H1 (cell line): ENCODE measurements at regions not wholly inside any gene's neighbourhood (a gene's known extent, or its start where the extent isn't known, plus 50 kb on each side); places are given as distances from the start of the nearest gene placed in this dataset.

Source experiments
- CTCF ChIA-PET: fragments of 300-600 bp; sonication (Branson Sonifier 250); formaldehyde crosslinking; loops from one replicate; lab custom pipeline; 2021; ENCODE audit not compliant: partially characterized antibody; lab: Charles Lee
- POLR2A ChIA-PET: fragments of 300-600 bp; sonication (Branson Sonifier 250); formaldehyde crosslinking; loops from one replicate; lab custom pipeline; 2021; ENCODE audit warnings: inconsistent platforms; ENCODE audit not compliant: partially characterized antibody; lab: Charles Lee
- DNase-seq, 2 experiments: peaks; one replicate each; pipeline versions ENCODE4 v3.0.0 to v3.0.0-alpha.2; 2010 to 2022; ENCODE audit warnings: low spot score in 2 of 2, low read depth in 1 of 2, mixed read lengths in 1 of 2
- FAIRE-seq: peaks from 2 replicates; lab custom pipeline; 2011; peaks lifted over from hg19 to GRCh38; lab: Jason Lieb, UNC
- H2AFZ ChIP-seq: 2 replicates; pipeline ENCODE4 v1.8.1; 2012; ENCODE audit warnings: low read length, inconsistent platforms
- H2AK5ac ChIP-seq: 2 replicates; pipeline ENCODE4 v1.6.1; 2013; ENCODE audit warnings: low read depth, low read length
- H2BK120ac ChIP-seq: replicated peaks from 2 replicates; pipeline ENCODE3; 2013; ENCODE audit warnings: low read depth, low read length, inconsistent platforms
- H2BK12ac ChIP-seq: 2 replicates; pipeline ENCODE4 v1.6.1; 2013; ENCODE audit warnings: low read depth, low read length
- H2BK15ac ChIP-seq: 2 replicates; pipeline ENCODE4 v1.6.1; 2013; ENCODE audit warnings: low read length
- H2BK20ac ChIP-seq: 2 replicates; pipeline ENCODE4 v1.6.1; 2013; ENCODE audit warnings: low read length
- H2BK5ac ChIP-seq: 2 replicates; pipeline ENCODE4 v1.6.1; 2013; ENCODE audit warnings: low read depth, low read length
- H3K14ac ChIP-seq: 2 replicates; pipeline ENCODE4 v1.6.1; 2013; ENCODE audit warnings: inconsistent platforms; ENCODE audit not compliant: insufficient read length
- H3K18ac ChIP-seq: 2 replicates; pipeline ENCODE4 v1.6.1; 2013; ENCODE audit warnings: low read length; ENCODE audit errors: extremely low read depth
- H3K23ac ChIP-seq: 2 replicates; pipeline ENCODE4 v1.6.1; 2013; ENCODE audit warnings: inconsistent platforms; ENCODE audit not compliant: insufficient read length
- H3K23me2 ChIP-seq: 2 replicates; pipeline ENCODE4 v1.6.1; 2013; ENCODE audit warnings: low read depth, low read length
- H3K27ac ChIP-seq: 2 replicates; pipeline ENCODE4 v1.6.1; 2011; ENCODE audit warnings: low read depth, low read length, inconsistent platforms
- H3K27me3 ChIP-seq, 4 experiments: replicated peaks in 1 of 4; 1 replicate in 1 of 4; 2 replicates in 3 of 4; pipeline versions ENCODE4 v1.6.1 to v1.8.1; 2011 to 2013; ENCODE audit warnings: low read length in 3 of 4, mild to moderate bottlenecking in 3 of 4, inconsistent platforms in 2 of 4, mixed read lengths in 2 of 4, moderate library complexity in 1 of 4; ENCODE audit not compliant: control insufficient read depth in 3 of 4, insufficient read depth in 3 of 4; ENCODE audit errors: extremely low read depth in 1 of 4
- H3K36me3 ChIP-seq, 4 experiments: 2 replicates each; pipeline versions ENCODE4 v1.6.1 to v1.8.1; 2011 to 2013; ENCODE audit warnings: mild to moderate bottlenecking in 4 of 4, low read length in 3 of 4, moderate library complexity in 2 of 4, control low read depth in 1 of 4, inconsistent platforms in 1 of 4; ENCODE audit not compliant: insufficient read depth in 4 of 4, control insufficient read depth in 2 of 4
- H3K4ac ChIP-seq: replicated peaks from 2 replicates; pipeline ENCODE3; 2013; ENCODE audit warnings: low read length, low read depth, mixed read lengths, inconsistent platforms; ENCODE audit not compliant: insufficient read length
- H3K4me1 ChIP-seq, 4 experiments: replicated peaks in 1 of 4; 1 replicate in 1 of 4; 2 replicates in 3 of 4; pipeline versions ENCODE4 v1.6.1 to v1.8.1; 2011 to 2013; ENCODE audit warnings: low read length in 3 of 4, inconsistent platforms in 2 of 4, mixed read lengths in 1 of 4; ENCODE audit not compliant: insufficient read depth in 4 of 4, control insufficient read depth in 3 of 4
- H3K4me2 ChIP-seq, 2 experiments: 2 replicates each; pipeline versions ENCODE4 v1.6.1 to v1.8.1; 2011 to 2013; ENCODE audit warnings: low read depth in 2 of 2, low read length in 2 of 2, control low read depth in 1 of 2, inconsistent platforms in 1 of 2, mild to moderate bottlenecking in 1 of 2; ENCODE audit not compliant: insufficient read depth in 1 of 2
- H3K4me3 ChIP-seq, 4 experiments: fragments of 200-600, 300-600 bp in 1 of 4; sonication (generic), shearing (Covaris generic), sonication (Bioruptor Twin) in 1 of 4; 2 replicates each; pipeline versions ENCODE4 v1.5.1 to v1.8.1; 2011 to 2016; ENCODE audit warnings: low read length in 4 of 4, low read depth in 3 of 4, control low read depth in 2 of 4, inconsistent platforms in 2 of 4, mild to moderate bottlenecking in 2 of 4, mixed read lengths in 1 of 4, moderate library complexity in 1 of 4; ENCODE audit not compliant: insufficient read depth in 2 of 4; ENCODE audit errors: extremely low read depth in 1 of 4
- H3K56ac ChIP-seq: replicated peaks from 2 replicates; pipeline ENCODE3; 2013; ENCODE audit warnings: low read depth, mild to moderate bottlenecking, mixed read lengths, low read length, inconsistent platforms; ENCODE audit not compliant: insufficient read length
- H3K79me1 ChIP-seq: 2 replicates; pipeline ENCODE4 v1.6.1; 2013; ENCODE audit warnings: low read depth, low read length, control low read depth
- H3K79me2 ChIP-seq, 2 experiments: 2 replicates each; pipeline versions ENCODE4 v1.6.1 to v1.8.1; 2012 to 2013; ENCODE audit warnings: low read length in 2 of 2, mild to moderate bottlenecking in 2 of 2, inconsistent platforms in 1 of 2; ENCODE audit not compliant: insufficient read depth in 2 of 2, control insufficient read depth in 1 of 2
- H3K9ac ChIP-seq, 4 experiments: replicated peaks in 1 of 4; 1 replicate in 1 of 4; 2 replicates in 3 of 4; pipeline versions ENCODE4 v1.6.1 to v1.8.1; 2011 to 2013; ENCODE audit warnings: low read depth in 3 of 4, low read length in 3 of 4, control low read depth in 2 of 4, mild to moderate bottlenecking in 2 of 4, moderate library complexity in 2 of 4, inconsistent platforms in 1 of 4; ENCODE audit errors: extremely low read depth in 1 of 4
- H3K9me3 ChIP-seq, 2 experiments: 2 replicates each; pipeline versions ENCODE4 v1.6.1 to v1.8.1; 2012 to 2013; ENCODE audit warnings: mild to moderate bottlenecking in 2 of 2, moderate library complexity in 2 of 2, control low read depth in 1 of 2, inconsistent platforms in 1 of 2, low read depth in 1 of 2, low read length in 1 of 2, mixed read lengths in 1 of 2; ENCODE audit not compliant: insufficient read depth in 2 of 2
- H4K20me1 ChIP-seq, 2 experiments: replicated peaks in 1 of 2; 2 replicates each; pipeline versions ENCODE3 to v1.8.1; 2011 to 2013; ENCODE audit warnings: inconsistent platforms in 2 of 2, low read length in 2 of 2, mild to moderate bottlenecking in 1 of 2; ENCODE audit not compliant: insufficient read depth in 2 of 2, control insufficient read depth in 1 of 2
- H4K5ac ChIP-seq: 2 replicates; pipeline ENCODE4 v1.6.1; 2013; ENCODE audit warnings: low read length, low read depth, mixed read lengths, inconsistent platforms; ENCODE audit not compliant: insufficient read length
- H4K8ac ChIP-seq: 2 replicates; pipeline ENCODE4 v1.8.0; 2013; ENCODE audit warnings: mild to moderate bottlenecking, moderate library complexity, low read length, inconsistent platforms; ENCODE audit not compliant: insufficient read depth; ENCODE audit errors: extremely low read depth
- H4K91ac ChIP-seq: replicated peaks from 2 replicates; pipeline ENCODE3; 2013; ENCODE audit warnings: low read length, mixed read lengths, inconsistent platforms; ENCODE audit not compliant: insufficient read length
- ASH2L ChIP-seq: fragments of 200-600, 300-600 bp; sonication (generic); IDR thresholded peaks from one replicate; pipeline ENCODE4 v1.7.1; 2017; ENCODE audit warnings: low read length
- ATF3 ChIP-seq: IDR thresholded peaks from 2 replicates; pipeline ENCODE4 v1.6.1; 2011; ENCODE audit warnings: low read depth, mild to moderate bottlenecking, low read length; ENCODE audit not compliant: insufficient read depth
- BCL11A ChIP-seq, 2 experiments: IDR thresholded peaks; one replicate each; pipeline ENCODE4 v1.6.1; 2011; ENCODE audit warnings: low read depth in 2 of 2, low read length in 2 of 2, mild to moderate bottlenecking in 2 of 2
- BRCA1 ChIP-seq: IDR thresholded peaks from 2 replicates; pipeline ENCODE4 v1.6.1; 2012; ENCODE audit warnings: low read depth, low read length, improper control_type of control experiment
- EP300 ChIP-seq, 2 experiments: IDR thresholded peaks; 1 replicate in 1 of 2; 2 replicates in 1 of 2; pipeline ENCODE4 v1.6.1; 2011 to 2012; ENCODE audit warnings: low read depth in 2 of 2, low read length in 2 of 2, mild to moderate bottlenecking in 2 of 2, borderline replicate concordance in 1 of 2, inconsistent platforms in 1 of 2, moderate library complexity in 1 of 2
- GABPA ChIP-seq: IDR thresholded peaks from 2 replicates; pipeline ENCODE4 v1.6.1; 2011; ENCODE audit warnings: mild to moderate bottlenecking, low read length, moderate library complexity, borderline replicate concordance; ENCODE audit not compliant: insufficient read depth
- JUN ChIP-seq: IDR thresholded peaks from 2 replicates; pipeline ENCODE4 v1.6.1; 2011; ENCODE audit warnings: low read depth, mild to moderate bottlenecking, improper control_type of control experiment, low read length
- KDM4A ChIP-seq: IDR thresholded peaks from one replicate; pipeline ENCODE4 v1.7.1; 2012; ENCODE audit warnings: low read depth, mild to moderate bottlenecking, moderate library complexity, low read length, inconsistent platforms; ENCODE audit not compliant: severe bottlenecking
- POLR2A ChIP-seq, 2 experiments: IDR thresholded peaks; 1 replicate in 1 of 2; 2 replicates in 1 of 2; pipeline ENCODE4 v1.6.1; 2011; ENCODE audit warnings: low read depth in 2 of 2, low read length in 2 of 2, mild to moderate bottlenecking in 2 of 2; ENCODE audit errors: control extremely low read depth in 1 of 2
- RFX5 ChIP-seq: IDR thresholded peaks from 2 replicates; pipeline ENCODE4 v1.6.1; 2011; ENCODE audit warnings: low read depth, low read length, improper control_type of control experiment, borderline replicate concordance
- RXRA ChIP-seq: IDR thresholded peaks from 2 replicates; pipeline ENCODE4 v1.6.1; 2011; ENCODE audit warnings: low read depth, mild to moderate bottlenecking, low read length, moderate library complexity; ENCODE audit not compliant: insufficient read depth
- SIN3A ChIP-seq, 2 experiments: IDR thresholded peaks in 1 of 2; conservative IDR thresholded peaks in 1 of 2; 2 replicates each; pipeline ENCODE4 v1.6.1; 2011 to 2012; ENCODE audit warnings: low read length in 2 of 2, improper control_type of control experiment in 1 of 2, low read depth in 1 of 2, mild to moderate bottlenecking in 1 of 2
- SIRT6 ChIP-seq: IDR thresholded peaks from one replicate; pipeline ENCODE4 v1.7.1; 2012; ENCODE audit warnings: low read length, inconsistent platforms
- WGBS, 2 experiments: shearing (Covaris generic) in 1 of 2; methylation state at CpG; one replicate each; pipeline versions ENCODE4 v1.1.6 to v1.1.7; 2013 to 2015; ENCODE audit warnings: low lambda C conversion rate in 2 of 2, mixed read lengths in 2 of 2, inconsistent platforms in 1 of 2, low coverage in 1 of 2, missing lambda C conversion rate in 1 of 2; ENCODE audit not compliant: insufficient replicate concordance in 2 of 2, insufficient coverage in 1 of 2, insufficient read length in 1 of 2; ENCODE audit errors: extremely low coverage in 1 of 2, missing lambda C conversion rate in 1 of 2; 5-methylcytosine and 5-hydroxymethylcytosine counted together

- POLR2A ChIA-PET = no interaction called here
- H2BK20ac ChIP-seq = no peak overlapping the region
- H3K79me2 ChIP-seq = no peaks in the 10 kb centered on the region
- H2AFZ ChIP-seq = no peak overlapping the region
- no peak overlapping the region for H3K4me3 ChIP-seq
- no peak overlapping the region for H3K23ac ChIP-seq
- no peak overlapping the region for H3K4me2 ChIP-seq
- peaks cover 0 to 1% (median 0%) of the 10 kb centered on the region in 4 experiments; a peak in 1 of 7 replicates for H3K27me3 ChIP-seq
- H3K14ac ChIP-seq = no peak overlapping the region
- H3K36me3 ChIP-seq = no peaks in the 10 kb centered on the region
- H4K5ac ChIP-seq = no peak overlapping the region
- H4K91ac ChIP-seq = no peak overlapping the region
- no peak for FAIRE-seq
- no peak overlapping the region for H2AK5ac ChIP-seq
- H3K56ac ChIP-seq = no peak overlapping the region
- no peak for DNase-seq
- H3K79me1 ChIP-seq = no peaks in the 10 kb centered on the region
- H4K8ac ChIP-seq = no peak overlapping the region
- no peak overlapping the region for H3K4ac ChIP-seq
- H3K4me1 ChIP-seq = no peaks in the 10 kb centered on the region
- H2BK5ac ChIP-seq = no peak overlapping the region
- CTCF ChIA-PET = no interaction called here
- H3K9ac ChIP-seq = no peak overlapping the region
- no peak overlapping the region for H2BK15ac ChIP-seq
- H3K27ac ChIP-seq = no peak overlapping the region; the same call in 1 of the 2 replicates
- no peaks in the 10 kb centered on the region for H3K9me3 ChIP-seq
- no peak overlapping the region for H2BK12ac ChIP-seq
- no peaks in the 10 kb centered on the region for H4K20me1 ChIP-seq
- 82% methylated on average over 3 of the region's 3 CpGs; no CpG with 5 or more reads in 1 of the 2 experiments for WGBS, 2 experiments
- H3K23me2 ChIP-seq = no peaks in the 10 kb centered on the region
- H3K18ac ChIP-seq = no peak overlapping the region
- H2BK120ac ChIP-seq = no peak overlapping the region
- no peak for TF ChIP-seq POLR2A (IDR thresholded peaks at IDR 0.05; ENCODE audit: control extremely low read depth in 1 of 2, low read depth in 2 of 2, low read length in 2 of 2)
- no peak for TF ChIP-seq BCL11A (IDR thresholded peaks at IDR 0.05; ENCODE audit: low read depth in 2 of 2, low read length in 2 of 2)
- no peak for TF ChIP-seq RXRA
- TF ChIP-seq BRCA1 = no peak
- TF ChIP-seq KDM4A = no peak
- TF ChIP-seq SIN3A (conservative IDR thresholded peaks at IDR 0.05 in 1 of 2, IDR thresholded peaks at IDR 0.05 in 1 of 2; ENCODE audit: low read depth in 1 of 2, low read length in 2 of 2) = no peak
- TF ChIP-seq ATF3 = no peak
- no peak for TF ChIP-seq SIRT6
- no peak for TF ChIP-seq ASH2L
- TF ChIP-seq GABPA = no peak
- TF ChIP-seq JUN = no peak
- no peak for TF ChIP-seq RFX5
- TF ChIP-seq EP300 (IDR thresholded peaks at IDR 0.05; ENCODE audit: borderline replicate concordance in 1 of 2, low read depth in 2 of 2, low read length in 2 of 2) = no peak
Observed at GRCh38 chr7:93723424-93724124, 149.1 kb upstream of the CALCR start.
